ENCODE measurements at regions not wholly inside any gene's neighbourhood (a gene's known extent, or its start where the extent isn't known, plus 50 kb on each side); places are given as distances from the start of the nearest gene placed in this dataset.
A peak's percentile ranks its signal among the peaks of the same experiment; 100 is the strongest.

DNA sequence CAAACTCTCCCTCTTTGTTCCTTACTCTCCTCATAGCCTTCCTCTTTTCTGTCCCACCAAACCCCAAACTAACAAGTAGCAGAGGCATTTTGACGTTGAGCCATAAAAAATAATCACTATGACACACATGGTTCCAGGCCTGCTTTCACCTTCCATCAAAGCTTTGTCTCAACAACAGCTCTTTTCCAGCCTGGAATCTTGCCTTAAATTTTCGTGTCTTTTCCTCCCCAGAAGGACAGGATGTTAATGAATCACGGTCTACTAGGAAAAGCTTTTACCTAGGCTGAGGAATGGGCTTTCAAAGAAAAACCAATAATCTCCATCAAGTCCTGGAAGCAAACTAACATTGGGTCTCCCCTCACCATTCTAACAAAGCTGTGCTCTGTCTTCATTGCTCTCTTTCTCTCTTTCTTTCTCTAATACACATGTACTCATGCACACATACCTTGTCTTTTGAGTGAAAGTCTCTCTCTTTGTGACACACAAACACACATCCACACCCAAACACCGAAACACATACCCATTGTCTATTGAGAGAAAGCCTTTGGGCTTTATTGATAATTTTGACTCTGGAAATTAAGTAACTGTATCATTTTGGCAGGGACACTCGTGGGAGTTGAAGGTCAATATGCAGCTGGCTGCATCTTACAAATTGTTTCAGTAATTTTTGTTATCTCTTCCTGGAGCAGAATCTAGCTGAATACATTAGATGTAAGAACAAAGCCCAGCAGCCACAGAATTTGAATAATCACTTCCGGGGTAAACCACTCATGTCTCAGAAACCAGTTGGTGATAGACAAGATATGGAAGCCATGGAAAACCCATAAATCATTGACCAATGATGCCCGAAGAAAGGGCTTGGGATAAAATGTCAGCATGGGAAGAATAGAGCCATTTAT lies 107.4 kb upstream of the SLC4A7 start:
- DNase-seq (ENCODE audit: low read depth in 2 of 2) = peak; percentile 82 to 85

DNA sequence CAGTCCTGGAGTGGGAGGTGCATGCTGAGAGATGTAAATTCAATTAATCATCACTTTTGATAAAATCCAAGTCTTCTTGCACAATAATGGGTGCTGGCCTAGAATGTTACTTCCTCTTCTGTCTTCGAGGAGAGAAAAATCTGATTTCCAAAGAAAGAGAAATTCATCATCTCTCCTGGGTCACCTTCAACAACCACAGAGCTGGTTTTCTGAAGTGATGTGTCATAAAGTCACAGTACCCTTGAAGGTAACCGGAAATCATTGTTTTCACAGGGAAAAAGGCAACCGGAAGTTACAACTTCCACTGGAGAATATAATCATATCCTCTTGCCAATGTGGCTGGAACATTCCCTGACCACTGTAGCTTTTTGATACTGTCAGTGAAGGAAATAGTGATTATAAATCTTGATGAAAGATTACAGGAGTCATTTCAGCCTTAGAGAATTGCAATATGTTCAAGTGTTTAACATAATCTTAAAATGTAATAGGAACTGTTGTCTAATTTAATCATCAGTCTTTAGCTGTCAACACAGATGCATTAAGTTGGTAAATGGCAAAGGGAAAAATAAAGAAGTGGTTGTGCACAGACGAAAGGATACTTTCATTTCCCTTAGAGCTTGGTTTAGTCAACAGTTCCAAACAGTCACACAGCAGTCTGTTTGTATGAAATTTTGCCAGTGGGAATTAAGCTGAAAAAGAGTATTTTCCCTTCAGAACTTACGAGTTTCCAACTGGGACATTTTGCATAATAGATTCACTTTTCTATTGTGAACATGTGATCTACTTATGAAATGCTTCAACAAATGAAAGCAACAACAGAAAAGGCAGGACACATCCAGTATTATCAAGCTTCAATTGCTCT lies 106.5 kb upstream of the SLC4A7 start:
- DNase-seq (ENCODE audit: low read depth in 2 of 2) = peak; percentile 94 to 95

DNA sequence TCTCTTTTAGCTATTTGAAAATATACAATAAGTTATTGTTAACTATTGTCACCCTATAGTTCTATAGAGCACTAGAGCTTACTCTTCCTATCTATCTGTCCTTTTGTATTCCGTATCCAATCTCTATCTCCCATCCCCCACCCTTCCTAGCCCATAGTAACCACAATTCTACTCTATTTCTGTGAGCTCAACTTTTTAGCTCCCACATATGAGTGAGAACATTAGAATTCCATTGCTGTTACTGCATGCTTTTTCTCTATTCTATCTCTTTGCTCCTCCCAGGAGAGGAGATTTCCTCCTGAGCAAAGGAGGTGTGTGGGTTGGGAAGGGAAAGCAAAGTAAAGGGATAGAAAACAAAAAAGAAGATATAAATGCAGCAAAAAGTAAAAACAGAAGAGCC lies 105.6 kb upstream of the SLC4A7 start:
- DNase-seq (ENCODE audit: low read depth in 2 of 2) = peak in 1 of 2 donors; percentile 15

DNA sequence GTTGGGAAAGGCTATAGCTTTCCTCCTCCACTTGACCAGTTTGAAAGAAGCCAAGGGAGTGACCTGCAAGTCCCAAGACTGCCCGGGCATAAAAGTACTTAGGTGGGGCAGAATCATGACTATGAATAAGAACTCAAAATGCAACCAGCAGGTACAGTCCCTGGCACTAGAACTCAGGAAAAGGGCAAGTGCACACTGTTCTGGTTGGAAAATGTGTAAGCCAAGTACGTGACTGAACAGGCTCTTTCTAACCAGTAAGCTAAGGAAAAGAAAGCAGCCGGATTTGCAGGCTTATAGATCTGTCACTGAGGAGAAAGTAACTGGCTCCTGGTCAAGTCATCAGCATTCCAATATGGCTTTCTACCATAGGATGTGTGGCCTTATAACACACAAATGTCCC lies 101.2 kb upstream of the SLC4A7 start:
- DNase-seq (ENCODE audit: low read depth in 2 of 2) = peak in 1 of 2 donors; percentile 26

DNA sequence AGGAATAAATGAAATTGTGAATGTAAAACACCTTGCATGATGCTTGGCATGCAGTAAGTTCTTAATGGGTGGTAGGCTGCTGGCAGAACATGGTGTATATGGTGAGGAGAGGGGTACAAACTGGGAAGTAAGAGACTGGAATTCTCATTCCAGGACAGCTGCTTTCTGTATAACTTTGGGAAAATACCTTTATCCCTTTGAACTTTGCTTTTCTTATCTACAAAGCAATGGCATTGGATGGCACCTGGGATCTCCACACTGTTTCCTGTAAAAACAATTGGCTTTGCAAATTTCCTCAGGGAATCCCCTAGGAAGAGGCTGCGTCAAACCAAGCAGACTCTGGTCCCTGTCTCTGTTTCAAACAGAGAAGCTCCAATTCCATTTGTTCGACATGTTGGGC lies 100.7 kb upstream of the SLC4A7 start:
- peak; percentile 20 to 61 for DNase-seq (ENCODE audit: low read depth in 2 of 2)

DNA sequence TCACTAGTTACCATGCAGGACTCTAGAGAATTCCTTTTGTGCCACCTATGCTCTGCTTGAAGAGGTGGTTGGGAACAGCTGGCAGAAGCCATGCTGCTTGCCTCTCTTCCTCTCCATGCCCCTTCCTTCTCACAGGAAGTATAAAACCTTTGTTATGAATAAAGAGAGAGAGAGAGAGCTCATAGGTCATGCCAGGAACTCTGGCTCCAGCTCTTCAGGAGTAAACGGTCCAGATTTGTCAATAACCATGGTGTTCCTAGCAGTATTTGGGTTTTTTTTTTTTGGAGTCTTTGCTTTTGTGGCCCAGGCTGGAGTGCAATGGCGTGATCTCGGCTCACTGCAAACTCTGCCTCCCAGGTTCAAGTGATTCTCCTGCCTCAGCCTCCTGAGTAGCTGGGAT lies 97.7 kb upstream of the SLC4A7 start:
- DNase-seq (ENCODE audit: low read depth in 2 of 2) = no peak

DNA sequence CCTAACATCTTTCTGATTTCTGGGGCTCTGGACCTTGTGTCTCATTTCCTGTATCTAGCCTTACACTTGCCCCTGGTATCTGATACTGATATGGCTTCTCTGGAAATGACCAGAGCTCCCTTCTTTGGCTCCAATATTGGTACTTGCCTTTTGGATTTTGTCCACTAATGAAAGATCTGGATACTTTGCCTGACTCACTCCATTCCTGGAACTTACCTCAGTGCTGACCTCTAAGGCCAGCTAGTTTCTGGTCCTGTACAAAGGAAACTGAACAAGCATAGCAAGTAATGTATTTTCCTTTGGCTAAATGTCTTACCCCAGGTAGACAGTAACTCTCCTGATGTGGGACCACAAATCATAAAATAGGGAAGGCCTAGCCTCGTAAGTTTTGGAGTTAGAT lies 93.8 kb upstream of the SLC4A7 start:
- DNase-seq (ENCODE audit: low read depth in 2 of 2) = peak in 1 of 2 donors; percentile 36

DNA sequence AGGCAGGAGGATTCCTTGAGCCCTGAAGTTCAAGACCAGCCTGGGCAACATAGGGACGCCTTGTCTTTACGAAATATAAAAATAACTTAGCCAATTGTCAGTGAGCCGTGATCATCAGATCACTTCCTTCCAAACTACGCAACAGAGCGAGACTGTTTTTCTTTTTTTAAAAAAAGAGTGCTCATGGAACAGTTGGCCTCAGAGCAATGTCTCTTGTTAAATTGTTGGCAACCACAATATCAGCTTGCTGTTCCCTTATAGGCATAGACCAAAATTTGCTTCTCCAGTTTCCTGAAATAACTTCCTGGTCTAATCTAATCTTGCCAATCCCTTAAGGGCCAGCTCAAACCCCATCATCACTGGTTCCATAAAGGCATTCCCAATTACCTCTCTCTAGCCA lies 93.3 kb upstream of the SLC4A7 start:
- DNase-seq (ENCODE audit: low read depth in 2 of 2) = peak in 1 of 2 donors; percentile 55

DNA sequence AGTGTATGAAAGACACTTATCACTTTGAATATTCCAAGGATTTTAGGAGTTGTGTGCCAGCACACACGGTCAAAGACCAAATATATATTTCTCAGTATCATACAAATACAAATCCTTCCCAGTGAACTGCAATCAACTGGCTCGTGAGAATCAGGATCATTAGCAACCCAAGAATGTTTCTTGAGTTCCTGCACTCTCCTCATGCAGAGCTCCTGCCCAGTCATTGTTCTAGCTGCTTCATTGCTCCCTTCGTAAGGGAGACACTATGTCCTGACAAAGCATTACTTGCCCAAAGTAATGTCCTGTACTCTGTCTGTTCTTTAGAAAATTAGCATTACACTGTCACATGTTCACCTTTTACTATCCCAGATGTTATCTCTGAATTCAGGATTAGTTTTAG lies 92.0 kb upstream of the SLC4A7 start:
- DNase-seq (ENCODE audit: low read depth in 2 of 2) = no peak

DNA sequence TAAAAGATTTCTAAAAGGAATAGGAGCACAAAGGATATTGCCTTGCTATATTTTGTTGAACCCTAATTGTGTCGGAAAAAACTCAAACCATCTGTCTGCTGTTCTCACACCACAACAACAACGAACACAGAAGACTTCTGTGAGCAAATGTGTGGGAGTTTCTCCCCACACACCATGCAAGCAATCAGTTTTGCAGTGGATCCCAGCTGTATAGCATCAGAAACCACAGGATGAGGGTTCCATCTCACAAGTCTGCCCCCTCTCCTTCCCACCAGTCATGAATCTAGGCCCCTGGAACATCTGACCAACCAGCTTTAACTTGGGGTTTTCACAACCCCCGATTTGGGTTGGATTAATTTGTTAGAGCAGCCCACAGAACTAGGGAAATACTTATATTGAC lies 91.3 kb upstream of the SLC4A7 start:
- DNase-seq (ENCODE audit: low read depth in 2 of 2) = no peak

DNA sequence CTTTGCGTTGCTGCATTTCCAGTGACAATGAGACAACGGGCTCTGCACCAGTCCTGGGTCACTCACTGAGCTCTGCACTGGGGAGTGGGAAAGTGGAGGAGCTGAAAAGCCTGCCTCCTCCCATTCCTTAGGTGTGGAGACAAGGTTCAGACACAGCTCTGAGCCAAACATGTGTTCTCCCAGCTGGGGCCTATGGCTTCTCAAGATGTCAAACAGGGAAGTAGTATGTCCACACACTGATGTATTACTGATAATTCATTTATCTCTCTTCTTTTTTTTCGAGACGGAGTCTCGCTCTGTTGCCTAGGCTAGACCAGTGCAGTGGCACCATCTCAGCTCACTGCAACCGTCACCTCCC lies 90.2 kb upstream of the SLC4A7 start:
- no peak for DNase-seq (ENCODE audit: low read depth in 2 of 2)

DNA sequence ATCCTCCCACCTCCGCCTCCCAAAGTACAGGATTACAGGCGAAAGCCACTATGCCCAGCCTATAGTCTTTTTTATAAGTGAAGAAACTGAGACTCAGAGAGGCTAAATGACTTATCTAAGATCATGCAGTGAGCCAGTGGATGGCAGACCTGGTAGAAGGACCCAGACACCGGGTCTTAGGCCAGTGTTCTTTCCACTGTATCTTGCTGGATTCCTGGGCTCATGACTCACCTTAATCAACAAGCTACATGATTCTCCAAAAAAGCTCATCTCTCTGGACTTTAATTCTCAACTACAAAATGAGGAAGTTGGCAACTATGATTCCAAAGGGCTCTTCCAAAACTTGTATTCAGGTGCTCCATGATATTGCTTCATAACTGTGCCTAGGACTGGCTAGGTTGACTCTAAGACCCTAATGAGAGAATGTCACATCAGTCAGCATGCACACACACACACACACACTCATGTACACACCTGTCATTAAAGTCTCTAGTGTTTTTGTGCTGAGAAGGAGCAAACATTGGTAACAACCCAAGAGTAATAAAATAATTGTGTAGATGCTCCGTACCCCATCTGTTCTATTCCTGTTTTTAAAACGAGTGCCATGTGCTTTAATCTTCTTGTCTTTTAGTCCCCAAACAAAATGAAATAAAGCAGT lies 89.7 kb upstream of the SLC4A7 start:
- no peak for DNase-seq (ENCODE audit: low read depth in 2 of 2)

DNA sequence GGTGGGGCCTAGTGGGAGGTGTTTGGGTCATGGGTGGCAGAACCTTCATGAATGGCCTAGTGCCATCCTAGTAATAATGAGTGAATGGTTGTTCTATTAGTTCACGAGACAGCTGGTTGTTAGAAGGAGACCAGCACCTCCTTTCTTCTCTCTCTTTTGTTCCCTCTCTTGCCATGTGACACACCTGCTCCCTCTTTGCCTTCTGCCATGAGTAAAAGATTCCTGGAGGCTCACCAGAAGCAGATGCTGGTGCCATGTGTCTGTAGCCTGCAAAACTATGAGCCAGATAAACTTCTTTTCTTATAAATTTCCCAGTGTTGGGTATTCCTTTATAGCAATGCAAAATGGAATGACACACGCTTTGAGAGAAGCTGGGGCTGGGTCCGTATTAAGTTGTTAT lies 89.0 kb upstream of the SLC4A7 start:
- no peak for DNase-seq (ENCODE audit: low read depth in 2 of 2)

DNA sequence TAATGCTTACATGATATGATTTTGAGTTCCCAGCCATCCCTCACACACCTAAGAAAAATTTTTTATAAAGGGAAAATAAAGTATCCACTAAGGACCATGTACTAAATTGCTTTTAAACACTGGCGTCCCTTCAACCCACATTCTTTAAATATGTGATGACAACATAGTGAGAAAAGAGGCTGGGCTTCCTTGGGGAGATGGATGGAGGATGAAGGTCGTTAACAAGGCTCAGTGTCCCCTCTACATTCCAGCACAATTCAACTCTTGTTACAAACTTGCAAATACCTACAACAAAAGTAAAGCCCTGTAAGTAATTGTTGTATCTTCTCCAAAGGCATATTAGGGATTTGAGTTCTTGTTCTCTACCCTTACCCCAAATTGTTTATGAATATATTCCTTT lies 87.2 kb upstream of the SLC4A7 start:
- DNase-seq (ENCODE audit: low read depth in 2 of 2) = no peak

DNA sequence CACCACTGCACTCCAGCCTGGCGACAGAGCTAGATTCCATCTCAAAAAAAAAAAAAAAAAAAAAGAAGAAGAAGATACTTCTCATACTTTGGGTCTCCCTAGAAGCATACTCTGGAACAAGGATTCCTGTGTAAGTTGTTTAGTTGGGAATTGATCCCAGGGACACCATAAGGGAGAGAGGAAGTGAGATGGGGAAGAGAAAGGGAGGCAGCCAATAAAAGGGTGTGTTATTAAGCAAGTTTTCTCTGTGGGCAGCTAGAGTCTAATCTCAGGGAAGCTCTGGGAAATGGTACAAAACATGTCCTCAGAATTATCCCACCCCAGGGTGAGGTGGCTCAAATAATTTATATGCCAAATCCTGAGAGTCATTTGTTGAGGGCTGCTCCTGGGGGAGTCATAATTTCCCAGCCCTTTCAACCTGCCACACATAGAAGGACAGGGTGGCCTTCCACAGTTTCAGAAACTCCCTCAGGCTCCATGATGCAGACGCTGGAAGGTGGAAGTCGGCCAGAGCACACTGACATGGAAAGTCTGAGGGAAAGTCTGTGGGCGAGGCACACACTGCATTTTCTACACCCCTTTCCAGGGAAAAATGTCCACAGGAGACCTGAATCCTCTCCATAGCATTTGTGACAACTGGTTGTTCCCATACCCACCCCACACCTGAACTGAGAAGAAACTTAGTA lies 86.4 kb upstream of the SLC4A7 start:
- no peak for DNase-seq (ENCODE audit: low read depth in 2 of 2)

DNA sequence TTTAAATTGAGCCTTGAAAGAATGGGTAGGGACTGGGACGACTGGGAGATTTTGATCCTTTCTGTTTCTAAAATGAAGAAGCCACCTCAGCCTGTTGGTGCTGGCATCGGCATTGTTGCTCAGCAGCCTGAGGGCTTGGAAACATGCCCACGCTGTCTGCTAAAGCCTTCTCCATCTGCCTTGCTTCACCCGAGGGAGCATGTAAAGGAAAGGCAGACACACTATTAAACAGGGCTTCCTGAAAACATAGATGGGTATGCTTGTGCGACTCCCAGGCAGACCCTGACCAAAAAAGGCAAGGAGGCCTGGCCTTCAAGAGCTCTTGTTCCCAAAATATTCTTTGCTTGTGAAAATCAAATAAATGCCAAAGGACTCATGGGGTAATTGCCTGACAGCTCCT lies 84.2 kb upstream of the SLC4A7 start:
- DNase-seq (ENCODE audit: low read depth in 2 of 2) = no peak

DNA sequence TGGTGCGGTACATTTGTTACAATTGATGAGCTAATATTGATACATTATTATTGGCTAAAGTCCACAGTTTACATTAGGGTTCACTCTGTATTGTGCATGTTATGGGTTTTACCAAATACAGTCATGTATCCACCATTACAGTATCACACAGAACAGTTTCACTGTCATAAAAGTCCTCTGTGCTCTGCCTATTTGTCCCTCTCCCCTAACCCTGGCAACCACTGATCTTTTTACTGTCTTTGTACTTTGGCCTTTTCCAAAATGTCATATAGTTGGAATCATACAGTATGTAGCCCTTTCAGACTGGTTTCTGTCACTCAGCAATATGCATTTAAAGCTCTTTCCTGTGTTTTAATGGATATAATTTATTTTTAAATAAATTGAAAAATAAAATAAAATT lies 83.1 kb upstream of the SLC4A7 start:
- DNase-seq (ENCODE audit: low read depth in 2 of 2) = no peak

DNA sequence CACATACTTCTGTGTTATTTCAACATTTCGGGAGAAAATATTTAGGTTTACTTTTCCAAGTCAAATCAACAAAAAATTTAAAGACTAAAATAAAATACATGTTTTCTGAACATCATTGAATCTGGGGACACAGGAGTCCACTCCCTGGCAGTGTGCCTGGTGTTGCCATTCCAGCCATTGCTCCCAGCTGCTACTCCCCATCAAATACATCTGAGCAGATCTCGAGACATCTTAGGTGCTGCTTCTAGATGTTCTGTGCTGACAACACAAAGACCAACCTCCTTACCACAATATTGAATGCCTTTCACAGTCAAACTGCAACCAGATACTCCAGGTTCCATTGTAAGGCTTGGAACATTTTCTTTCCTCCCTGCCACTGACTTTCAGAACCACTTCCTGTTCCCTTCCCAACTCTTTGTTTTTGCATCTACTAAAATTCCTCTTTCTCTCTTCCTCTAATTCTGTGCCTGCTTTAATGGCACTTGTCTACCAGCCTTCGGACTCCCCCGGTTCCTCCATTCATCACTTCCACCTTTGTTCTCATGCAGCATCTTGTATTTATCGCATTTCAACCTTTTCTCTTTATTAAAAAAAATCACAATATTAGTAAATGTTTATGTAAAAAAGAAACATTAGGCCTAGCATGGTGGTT lies 81.1 kb upstream of the SLC4A7 start:
- DNase-seq (ENCODE audit: low read depth in 2 of 2) = peak in 1 of 2 donors; percentile 36

DNA sequence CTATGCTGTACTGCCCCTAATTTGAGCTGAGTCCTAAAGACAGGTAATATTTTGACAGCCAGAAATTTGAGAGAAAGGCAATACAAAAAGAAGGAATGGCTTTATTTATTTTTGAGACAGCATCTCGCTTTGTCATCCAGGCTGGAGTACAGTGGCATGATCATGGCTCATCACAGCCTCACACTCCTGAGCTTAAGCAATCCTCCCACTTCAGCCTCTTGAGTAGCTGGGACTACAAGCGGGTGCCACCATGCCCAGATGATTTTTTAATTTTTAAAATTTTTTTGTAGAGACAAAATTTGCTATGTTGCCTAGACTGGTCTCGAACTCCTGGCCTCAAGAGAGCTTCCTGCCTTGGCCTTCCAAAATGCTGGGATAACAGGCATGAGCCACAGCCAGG lies 77.4 kb upstream of the SLC4A7 start:
- DNase-seq (ENCODE audit: low read depth in 2 of 2) = no peak

DNA sequence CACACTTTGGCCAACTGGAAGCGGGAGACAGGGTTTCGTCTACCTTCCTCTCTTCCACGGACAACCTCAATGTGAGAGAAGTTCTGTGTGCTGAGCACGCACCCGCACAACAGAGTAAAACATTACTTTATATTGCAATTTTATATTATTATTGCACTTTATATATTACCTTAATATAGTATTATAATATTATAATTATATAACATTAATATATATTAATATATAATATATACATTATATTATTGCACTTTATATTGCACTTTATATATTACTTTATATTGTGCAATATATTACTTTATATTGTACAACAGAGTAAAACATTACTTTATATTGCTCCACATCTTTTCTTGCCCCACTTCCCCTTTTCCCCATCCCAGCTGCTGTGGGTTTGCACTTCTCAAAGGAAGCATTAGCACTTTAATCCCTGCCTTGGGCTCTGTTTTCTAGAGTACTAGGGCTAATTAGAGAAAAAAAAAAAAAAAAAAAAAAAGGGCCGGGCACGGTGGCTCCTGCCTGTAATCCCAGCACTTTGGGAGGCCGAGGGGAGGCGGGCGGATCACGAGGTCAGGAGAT lies 76.4 kb upstream of the SLC4A7 start:
- no peak for DNase-seq (ENCODE audit: low read depth in 2 of 2)

DNA sequence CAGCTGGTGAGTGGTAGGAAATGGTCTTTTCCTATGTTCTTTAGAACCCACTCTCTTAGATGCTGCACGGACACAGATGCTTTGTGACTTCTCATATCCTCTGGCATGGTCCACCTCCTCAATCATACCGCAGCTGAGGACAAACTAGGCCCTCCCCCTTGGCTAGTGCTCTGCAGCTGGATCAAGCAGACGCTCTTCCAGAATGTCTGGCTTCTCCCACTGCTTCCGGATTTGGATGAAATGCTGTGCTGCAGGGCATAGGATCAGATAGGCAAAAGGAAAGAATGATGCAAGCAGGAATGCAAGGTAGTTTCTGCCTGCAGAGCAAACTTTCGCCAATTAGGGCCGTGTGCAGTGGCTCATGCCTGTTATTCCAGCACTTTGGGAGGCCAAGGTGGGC lies 75.7 kb upstream of the SLC4A7 start:
- peak; percentile 95 to 99 for DNase-seq (ENCODE audit: low read depth in 2 of 2)
